BE2C (cell line): ENCODE measurements at regions not wholly inside any gene's neighbourhood (a gene's known extent, or its start where the extent isn't known, plus 50 kb on each side); places are given as distances from the start of the nearest gene placed in this dataset.

Experiments
- DNase-seq: peaks from one replicate; pipeline ENCODE4 v3.0.0-alpha.2; 2020
- H3K27me3 ChIP-seq: fragments of 250-450 bp; sonication (Bioruptor Pico); 2 replicates; pipeline ENCODE4 v1.5.1; 2020; ENCODE audit warnings: mild to moderate bottlenecking
- H3K36me3 ChIP-seq: fragments of 250-450 bp; sonication (Bioruptor Pico); 2 replicates; pipeline ENCODE4 v1.5.1; 2020; ENCODE audit warnings: mild to moderate bottlenecking
- H3K4me1 ChIP-seq: fragments of 250-450 bp; sonication (Bioruptor Pico); 2 replicates; pipeline ENCODE4 v1.5.1; 2020
- H3K4me3 ChIP-seq: 2 replicates; pipeline ENCODE4 v1.5.1; 2011; ENCODE audit warnings: low read depth, low read length
- H3K9me3 ChIP-seq: fragments of 250-450 bp; sonication (Bioruptor Pico); 2 replicates; pipeline ENCODE4 v1.5.1; 2020
- CTCF ChIP-seq: IDR thresholded peaks from 2 replicates; pipeline ENCODE4 v1.5.1; 2012; ENCODE audit warnings: mild to moderate bottlenecking, low read depth, low read length

GRCh38 chr1:93777255-93777654 lies 95.6 kb upstream of the BCAR3 start:
- TF ChIP-seq CTCF: no peak
- Histone ChIP-seq H3K9me3 (no peaks in the 10 kb centered on the region), H3K4me3 (no peak overlapping the region), H3K4me1 (no peaks in the 10 kb centered on the region), H3K36me3 (no peaks in the 10 kb centered on the region), H3K27me3 (no peaks in the 10 kb centered on the region)
- DNase-seq: no peak

- Histone ChIP-seq H3K4me1 (no peaks in the 10 kb centered on the region), H3K4me3 (no peak overlapping the region), H3K27me3 (no peaks in the 10 kb centered on the region), H3K36me3 (no peaks in the 10 kb centered on the region), H3K9me3 (no peaks in the 10 kb centered on the region)
- no peak for TF ChIP-seq CTCF
- DNase-seq: no peak
These were observed 95.1 kb upstream of the BCAR3 start for GRCh38 chr1:93776728-93777127.

- TF ChIP-seq CTCF: no peak
- H3K36me3 ChIP-seq: no peaks in the 10 kb centered on the region
- no peak overlapping the region for H3K4me3 ChIP-seq
- H3K4me1 ChIP-seq: 0 out of 2 replicates have a peak, but pooled peaks cover 1% of the 10 kb centered on the region
- no peak for DNase-seq
- no peaks in the 10 kb centered on the region for H3K9me3 ChIP-seq
- no peaks in the 10 kb centered on the region for H3K27me3 ChIP-seq
These were observed 93.6 kb upstream of the BCAR3 start for GRCh38 chr1:93775224-93775623.

GRCh38 chr1:93774707-93775106 lies 93.1 kb upstream of the BCAR3 start:
- DNase-seq: no peak
- H3K4me3 ChIP-seq: no peak overlapping the region
- H3K9me3 ChIP-seq: no peaks in the 10 kb centered on the region
- 0 out of 2 replicates have a peak, but pooled peaks cover 2% of the 10 kb centered on the region for H3K4me1 ChIP-seq
- no peaks in the 10 kb centered on the region for H3K27me3 ChIP-seq
- H3K36me3 ChIP-seq: no peaks in the 10 kb centered on the region
- TF ChIP-seq CTCF: no peak

- Histone ChIP-seq H3K4me3 (no peak overlapping the region), H3K4me1 (0 out of 2 replicates have a peak, but pooled peaks cover 2% of the 10 kb centered on the region), H3K36me3 (no peaks in the 10 kb centered on the region), H3K9me3 (no peaks in the 10 kb centered on the region), H3K27me3 (no peaks in the 10 kb centered on the region)
- no peak for DNase-seq
- TF ChIP-seq CTCF: no peak
These were observed 91.6 kb upstream of the BCAR3 start for GRCh38 chr1:93773049-93773838.

GRCh38 chr1:93771843-93772242 lies 90.2 kb upstream of the BCAR3 start:
- no peak for TF ChIP-seq CTCF
- no peaks in the 10 kb centered on the region for H3K36me3 ChIP-seq
- no peaks in the 10 kb centered on the region for H3K27me3 ChIP-seq
- no peaks in the 10 kb centered on the region for H3K9me3 ChIP-seq
- no peak for DNase-seq
- no peak overlapping the region for H3K4me3 ChIP-seq
- H3K4me1 ChIP-seq: 0 out of 2 replicates have a peak, but pooled peaks cover 2% of the 10 kb centered on the region
